Suprapubic skin (tissue), 4 donors: ENCODE measurements at regions not wholly inside any gene's neighbourhood (a gene's known extent, or its start where the extent isn't known, plus 50 kb on each side); places are given as distances from the start of the nearest gene placed in this dataset.

Source experiments
- CTCF ChIP-seq, 2 donors: fragments of 200-600 bp in 1 of 2; fragments of 450-650 bp in 1 of 2; sonication (generic) in 1 of 2; IDR thresholded peaks; one replicate each; pipeline ENCODE4 v1.5.1; 2016 to 2019; ENCODE audit warnings: antibody characterized with exemption in 2 of 2, mild to moderate bottlenecking in 1 of 2, moderate library complexity in 1 of 2
- EP300 ChIP-seq: sonication (generic); formaldehyde crosslinking; IDR thresholded peaks from one replicate; pipeline ENCODE4 v1.6.1; 2017; ENCODE audit warnings: antibody characterized with exemption
- POLR2A ChIP-seq, 2 donors: fragments of 450-650 bp; IDR thresholded peaks; one replicate each; pipeline ENCODE4 v1.6.1; 2017; ENCODE audit warnings: antibody characterized with exemption in 2 of 2, mild to moderate bottlenecking in 2 of 2, moderate library complexity in 2 of 2
- POLR2AphosphoS5 ChIP-seq, 3 donors: sonication (generic); formaldehyde crosslinking; IDR thresholded peaks; one replicate each; pipeline ENCODE4 v1.6.1; 2017; ENCODE audit warnings: antibody characterized with exemption in 3 of 3

GRCh38 chr13:111540486-111540885 is 220.0 kb downstream of the TEX29 start:
- TF ChIP-seq CTCF (IDR thresholded peaks at IDR 0.05) (no peak), EP300 (no peak), POLR2A (IDR thresholded peaks at IDR 0.05) (no peak), POLR2AphosphoS5 (IDR thresholded peaks at IDR 0.05) (no peak)
